ENCODE measurements at regions not wholly inside any gene's neighbourhood (a gene's known extent, or its start where the extent isn't known, plus 50 kb on each side); places are given as distances from the start of the nearest gene placed in this dataset.
A peak's percentile ranks its signal among the peaks of the same experiment; 100 is the strongest.

DNA sequence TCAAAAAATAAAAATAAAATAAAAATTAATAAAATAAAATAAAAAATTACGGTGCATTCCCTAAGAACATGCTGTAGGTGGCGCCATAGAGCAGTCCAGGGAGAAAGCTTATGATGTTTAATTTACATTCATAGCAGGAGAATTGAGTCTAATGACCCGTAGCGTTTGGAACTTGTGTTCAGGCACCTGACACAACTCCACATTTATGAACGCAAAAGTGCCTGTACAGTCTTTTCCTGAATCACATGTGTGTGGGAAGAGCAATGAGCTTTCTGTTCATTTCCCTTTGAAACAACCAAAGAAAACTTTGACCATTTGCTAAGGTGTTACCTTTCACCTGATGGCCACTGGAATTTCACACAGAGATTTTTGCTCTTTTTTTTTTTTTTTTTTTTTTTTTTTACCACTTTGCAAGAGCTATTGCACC lies 60.6 kb upstream of the KCNA1 start:
- no TSS peak for BruUV-seq (replicated peaks)
- TF ChIP-seq CTCF (IDR thresholded peaks at IDR 0.05; ENCODE audit: insufficient read depth in 1 of 2, low read depth in 1 of 2, low read length in 1 of 2, severe bottlenecking in 1 of 2, unreplicated experiment in 1 of 2) = peak; percentile 79 to 93
- no peak overlapping the region for H3K4me3 ChIP-seq (ENCODE audit: low read depth, low read length)
- no peaks in the 10 kb centered on the region for H3K36me3 ChIP-seq (ENCODE audit: control insufficient read depth, insufficient read depth, low read length)
- Mint-ChIP-seq H3K36me3 (ENCODE audit: insufficient read depth, unreplicated experiment) (no peaks in the 10 kb centered on the region), H3K4me3 (ENCODE audit: unreplicated experiment) (no peak overlapping the region), H3K27me3 (ENCODE audit: insufficient read depth, unreplicated experiment) (peaks cover 26% of the 10 kb centered on the region), H3K9me3 (ENCODE audit: unreplicated experiment) (no peaks in the 10 kb centered on the region), H3K27ac (ENCODE audit: unreplicated experiment) (no peak overlapping the region), H3K4me1 (ENCODE audit: low read depth, unreplicated experiment) (no peaks in the 10 kb centered on the region)
- peak in 1 of 2 experiments; percentile 22 for DNase-seq
- H3K4me1 ChIP-seq = no peaks in the 10 kb centered on the region
- ChIA-PET POLR2A (interaction anchor here (0.6 to 0.7 kb wide), 2 partner anchors 126 to 161 kb away, joined by 6 to 11 read pairs; no protein-coding TSS in a partner anchor), CTCF (interaction anchor here (0.6 to 1.2 kb wide), 15 partner anchors 9 to 1458 kb away, joined by 3 to 12 read pairs (median 5); no protein-coding TSS in a partner anchor)
- no peaks in the 10 kb centered on the region; the same call in 1 of the 2 replicates for H3K27me3 ChIP-seq (replicated peaks; ENCODE audit: control insufficient read depth, insufficient read depth, low read length)
- H3K9me3 ChIP-seq = no peaks in the 10 kb centered on the region
- intact Hi-C loops (cut with micrococcal nuclease; ENCODE audit: unreplicated experiment) = no loop called here

- Mint-ChIP-seq H3K27me3 (ENCODE audit: insufficient read depth, unreplicated experiment) (peaks cover 24% of the 10 kb centered on the region), H3K36me3 (ENCODE audit: insufficient read depth, unreplicated experiment) (no peaks in the 10 kb centered on the region), H3K4me3 (ENCODE audit: unreplicated experiment) (no peak overlapping the region), H3K9me3 (ENCODE audit: unreplicated experiment) (no peaks in the 10 kb centered on the region), H3K27ac (ENCODE audit: unreplicated experiment) (no peak overlapping the region), H3K4me1 (ENCODE audit: low read depth, unreplicated experiment) (no peaks in the 10 kb centered on the region)
- ChIA-PET CTCF (interaction anchor here (0.6 to 1.2 kb wide), 7 partner anchors 8 to 235 kb away, joined by 3 to 12 read pairs (median 6); no protein-coding TSS in a partner anchor), POLR2A (interaction anchor here (0.6 kb wide), 1 partner anchor 125 kb away, joined by 11 read pairs; no protein-coding TSS in a partner anchor)
- intact Hi-C loops (cut with micrococcal nuclease; ENCODE audit: unreplicated experiment) = no loop called here
- no peaks in the 10 kb centered on the region for H3K36me3 ChIP-seq (ENCODE audit: control insufficient read depth, insufficient read depth, low read length)
- DNase-seq = no peak
- H3K4me1 ChIP-seq = no peaks in the 10 kb centered on the region
- no peaks in the 10 kb centered on the region for H3K9me3 ChIP-seq
- TF ChIP-seq CTCF (IDR thresholded peaks at IDR 0.05; ENCODE audit: insufficient read depth in 1 of 2, low read depth in 1 of 2, low read length in 1 of 2, severe bottlenecking in 1 of 2, unreplicated experiment in 1 of 2) = no peak
- no peak overlapping the region for H3K4me3 ChIP-seq (ENCODE audit: low read depth, low read length)
- no TSS peak for BruUV-seq (replicated peaks)
- no peaks in the 10 kb centered on the region; the same call in 1 of the 2 replicates for H3K27me3 ChIP-seq (replicated peaks; ENCODE audit: control insufficient read depth, insufficient read depth, low read length)
Observed at GRCh38 chr12:4849795-4850345, 59.8 kb upstream of the KCNA1 start.

- no peak for DNase-seq
- Histone ChIP-seq H3K27me3 (replicated peaks; ENCODE audit: control insufficient read depth, insufficient read depth, low read length) (no peaks in the 10 kb centered on the region; the same call in 1 of the 2 replicates), H3K36me3 (ENCODE audit: control insufficient read depth, insufficient read depth, low read length) (no peaks in the 10 kb centered on the region), H3K4me3 (ENCODE audit: low read depth, low read length) (no peak overlapping the region), H3K9me3 (no peaks in the 10 kb centered on the region), H3K4me1 (no peaks in the 10 kb centered on the region)
- BruUV-seq (replicated peaks) = no TSS peak
- Mint-ChIP-seq H3K36me3 (ENCODE audit: insufficient read depth, unreplicated experiment) (no peaks in the 10 kb centered on the region), H3K9me3 (ENCODE audit: unreplicated experiment) (no peaks in the 10 kb centered on the region), H3K4me3 (ENCODE audit: unreplicated experiment) (no peak overlapping the region), H3K4me1 (ENCODE audit: low read depth, unreplicated experiment) (no peaks in the 10 kb centered on the region), H3K27me3 (ENCODE audit: insufficient read depth, unreplicated experiment) (peaks cover 28% of the 10 kb centered on the region), H3K27ac (ENCODE audit: unreplicated experiment) (no peak overlapping the region)
- no peak for TF ChIP-seq CTCF (IDR thresholded peaks at IDR 0.05; ENCODE audit: insufficient read depth in 1 of 2, low read depth in 1 of 2, low read length in 1 of 2, severe bottlenecking in 1 of 2, unreplicated experiment in 1 of 2)
- POLR2A ChIA-PET = no interaction called here
- CTCF ChIA-PET = no interaction called here
- intact Hi-C loops (cut with micrococcal nuclease; ENCODE audit: unreplicated experiment) = no loop called here
Observed at GRCh38 chr12:4850857-4851380, 58.8 kb upstream of the KCNA1 start.

All from Caco-2 (cell line).